Heart left ventricle (tissue), 13 donors: ENCODE measurements at regions not wholly inside any gene's neighbourhood (a gene's known extent, or its start where the extent isn't known, plus 50 kb on each side); places are given as distances from the start of the nearest gene placed in this dataset.

ENCODE experiments used
- POLR2A ChIP-seq, 2 donors: fragments of 450-650 bp; IDR thresholded peaks; one replicate each; pipeline ENCODE4 v1.6.1; 2017; ENCODE audit warnings: antibody characterized with exemption in 2 of 2, mild to moderate bottlenecking in 2 of 2, moderate library complexity in 2 of 2
- TF ChIP-seq, protein P1 (sequence below), 12 donors: fragments of 200-600 bp; sonication (generic) in 4 of 12; IDR thresholded peaks; one replicate each; pipeline versions ENCODE4 v1.5.0 to v1.8.0; 2018 to 2022; ENCODE audit warnings: antibody characterized with exemption in 12 of 12, mild to moderate bottlenecking in 5 of 12
- donor health status: ischemic (EF 13 %, LVEDD 7.1; RV severe dilation, severe dysfunction).
- donor health status: DM: no; HTN: yes; CAD: no.
- donor health status: DM: no; HTN: no; CAD: no.
- donor health status: ischemic (EF 25% LVEDD 6.9; RV normal size, moderate dysfunction).
- donor health status: ischemic (EF 25% LVEDD 5.7; RV mildly dilated, moderate dysfunction).
- donor health status: ischemic (EF 35%, LVEDD 5.7; RV mildly dilated, moderate dysfunction).
- donor health status: nonischemic (EF 11% LVEDD 7.7; RV severe dilation, severe dysfunction).
- donor health status: DM: yes; HTN: yes; CAD: no.
- donor health status: PGD.
- donor health status: ischemic (EF 29% LVEDD 5.4; RV normal size, mild dysfunction).
- donor health status: nonischemic (EF 23%, LVEDD 6.1; RV moderate dilation, normal function).

DNA sequence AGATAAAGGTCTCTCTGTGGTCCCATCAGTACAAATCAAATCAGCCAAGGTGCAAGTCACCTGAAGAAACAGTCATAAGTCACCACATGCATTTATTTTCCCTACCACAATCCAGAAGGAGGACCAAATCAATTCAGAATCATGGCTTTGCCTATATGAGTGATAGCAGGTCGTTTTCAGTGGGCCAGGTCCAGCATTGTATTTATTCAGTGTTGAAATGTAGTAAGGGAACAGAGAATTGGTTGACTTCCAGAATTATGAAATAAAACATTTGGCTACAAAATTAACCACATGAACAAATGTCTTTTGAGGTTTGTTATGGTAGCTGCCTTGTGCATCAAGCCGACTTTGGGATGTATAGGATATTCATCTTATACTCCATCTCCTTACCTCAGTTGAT is 88.4 kb downstream of the POLR1F start:
- TF ChIP-seq, protein P1, sequence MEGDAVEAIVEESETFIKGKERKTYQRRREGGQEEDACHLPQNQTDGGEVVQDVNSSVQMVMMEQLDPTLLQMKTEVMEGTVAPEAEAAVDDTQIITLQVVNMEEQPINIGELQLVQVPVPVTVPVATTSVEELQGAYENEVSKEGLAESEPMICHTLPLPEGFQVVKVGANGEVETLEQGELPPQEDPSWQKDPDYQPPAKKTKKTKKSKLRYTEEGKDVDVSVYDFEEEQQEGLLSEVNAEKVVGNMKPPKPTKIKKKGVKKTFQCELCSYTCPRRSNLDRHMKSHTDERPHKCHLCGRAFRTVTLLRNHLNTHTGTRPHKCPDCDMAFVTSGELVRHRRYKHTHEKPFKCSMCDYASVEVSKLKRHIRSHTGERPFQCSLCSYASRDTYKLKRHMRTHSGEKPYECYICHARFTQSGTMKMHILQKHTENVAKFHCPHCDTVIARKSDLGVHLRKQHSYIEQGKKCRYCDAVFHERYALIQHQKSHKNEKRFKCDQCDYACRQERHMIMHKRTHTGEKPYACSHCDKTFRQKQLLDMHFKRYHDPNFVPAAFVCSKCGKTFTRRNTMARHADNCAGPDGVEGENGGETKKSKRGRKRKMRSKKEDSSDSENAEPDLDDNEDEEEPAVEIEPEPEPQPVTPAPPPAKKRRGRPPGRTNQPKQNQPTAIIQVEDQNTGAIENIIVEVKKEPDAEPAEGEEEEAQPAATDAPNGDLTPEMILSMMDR (IDR thresholded peaks at IDR 0.05) = no peak
- no peak for TF ChIP-seq POLR2A (IDR thresholded peaks at IDR 0.05)
